Fibroblast of upper back skin (primary cell): ENCODE measurements at regions not wholly inside any gene's neighbourhood (a gene's known extent, or its start where the extent isn't known, plus 50 kb on each side); places are given as distances from the start of the nearest gene placed in this dataset.
"Not testable (repeated sequence)": the region's sequence is repeated elsewhere in the genome, so short reads cannot be mapped to it uniquely, and the experiment has no call there.

Experiments used
- DNase-seq: peaks from one replicate; pipeline ENCODE4 v3.0.0-alpha.2; 2013

- no peak for DNase-seq
Measured at GRCh38 chrX:114077773-114078172, 506.1 kb upstream of the HTR2C start.

GRCh38 chrX:114075073-114075673, 508.7 kb upstream of the HTR2C start:
- DNase-seq: no peak

GRCh38 chrX:114073926-114074325, 510.0 kb upstream of the HTR2C start:
- no peak for DNase-seq

- DNase-seq: no peak
Measured at GRCh38 chrX:114071412-114071811, 512.5 kb upstream of the HTR2C start.

GRCh38 chrX:114065577-114066223, 518.2 kb upstream of the HTR2C start:
- DNase-seq: no peak

GRCh38 chrX:114061226-114061625, 522.7 kb upstream of the HTR2C start:
- no peak for DNase-seq

- DNase-seq: no peak
Measured at GRCh38 chrX:114058988-114059418, 524.9 kb upstream of the HTR2C start.

- not testable (repeated sequence) for DNase-seq
Measured at GRCh38 chrX:114057422-114057821, 526.5 kb upstream of the HTR2C start.

- no peak for DNase-seq
Measured at GRCh38 chrX:114051667-114052315, 532.1 kb upstream of the HTR2C start.

GRCh38 chrX:114050075-114050796, 533.6 kb upstream of the HTR2C start:
- no peak for DNase-seq

- DNase-seq: no peak
Measured at GRCh38 chrX:114049063-114049462, 534.8 kb upstream of the HTR2C start.

- DNase-seq: no peak
Measured at GRCh38 chrX:114047558-114047957, 536.3 kb upstream of the HTR2C start.

- DNase-seq: no peak
Measured at GRCh38 chrX:114046695-114047279, 537.1 kb upstream of the HTR2C start.

- not testable (repeated sequence) for DNase-seq
Measured at GRCh38 chrX:114041470-114041869, 542.4 kb upstream of the HTR2C start.

- not testable (repeated sequence) for DNase-seq
Measured at GRCh38 chrX:114040661-114041269, 543.1 kb upstream of the HTR2C start.

GRCh38 chrX:114040111-114040510, 543.8 kb upstream of the HTR2C start:
- DNase-seq: not testable (repeated sequence)

GRCh38 chrX:114038358-114038757, 545.5 kb upstream of the HTR2C start:
- DNase-seq: no peak

GRCh38 chrX:114037515-114037914, 546.4 kb upstream of the HTR2C start:
- no peak for DNase-seq

GRCh38 chrX:114028907-114029662, 554.8 kb upstream of the HTR2C start:
- DNase-seq: no peak

GRCh38 chrX:114017086-114017485, 566.8 kb upstream of the HTR2C start:
- no peak for DNase-seq

GRCh38 chrX:114015966-114016365, 567.9 kb upstream of the HTR2C start:
- no peak for DNase-seq

- no peak for DNase-seq
Measured at GRCh38 chrX:114006664-114007063, 577.2 kb upstream of the HTR2C start.
